Uterus (tissue), 2 donors: ENCODE measurements at regions not wholly inside any gene's neighbourhood (a gene's known extent, or its start where the extent isn't known, plus 50 kb on each side); places are given as distances from the start of the nearest gene placed in this dataset.

Source experiments
- CTCF ChIP-seq, 4 experiments: fragments of 200-600 bp in 2 of 4; fragments of 450-650 bp in 2 of 4; sonication (generic) in 2 of 4; IDR thresholded peaks; one replicate each; pipeline ENCODE4 v1.5.1; 2016 to 2019; ENCODE audit warnings: antibody characterized with exemption in 4 of 4, mild to moderate bottlenecking in 2 of 4, moderate library complexity in 1 of 4
- POLR2A ChIP-seq, 2 donors: fragments of 450-650 bp; IDR thresholded peaks; one replicate each; pipeline ENCODE4 v1.6.1; 2016; ENCODE audit warnings: antibody characterized with exemption in 2 of 2, mild to moderate bottlenecking in 1 of 2, moderate library complexity in 1 of 2

- TF ChIP-seq POLR2A (IDR thresholded peaks at IDR 0.05): no peak
- TF ChIP-seq CTCF (IDR thresholded peaks at IDR 0.05): no peak
Observed at GRCh38 chr3:154059833-154060232, 61.4 kb upstream of the ARHGEF26 start.
